Kidney epithelial cell (primary cell): ENCODE measurements at regions not wholly inside any gene's neighbourhood (a gene's known extent, or its start where the extent isn't known, plus 50 kb on each side); places are given as distances from the start of the nearest gene placed in this dataset.
"Not testable (repeated sequence)": the region's sequence is repeated elsewhere in the genome, so short reads cannot be mapped to it uniquely, and the experiment has no call there.

Source experiments
- DNase-seq: peaks from one replicate; pipeline ENCODE4 v3.0.0-alpha.2; 2010; ENCODE audit warnings: low read depth
- H3K27me3 ChIP-seq: 2 replicates; pipeline ENCODE4 v1.6.0; 2011; ENCODE audit warnings: low read length; ENCODE audit not compliant: control insufficient read depth, insufficient read depth
- H3K36me3 ChIP-seq: 2 replicates; pipeline ENCODE4 v1.5.1; 2011; ENCODE audit warnings: low read length; ENCODE audit not compliant: control insufficient read depth, insufficient read depth
- H3K4me3 ChIP-seq: 2 replicates; pipeline ENCODE4 v1.5.1; 2011; ENCODE audit warnings: low read depth, mild to moderate bottlenecking, control low read depth, low read length
- CTCF ChIP-seq: IDR thresholded peaks from 2 replicates; pipeline ENCODE4 v1.5.1; 2011; ENCODE audit warnings: mild to moderate bottlenecking, moderate library complexity, low read length, control low read depth, inconsistent platforms; ENCODE audit not compliant: insufficient read depth, poor library complexity, severe bottlenecking

DNA sequence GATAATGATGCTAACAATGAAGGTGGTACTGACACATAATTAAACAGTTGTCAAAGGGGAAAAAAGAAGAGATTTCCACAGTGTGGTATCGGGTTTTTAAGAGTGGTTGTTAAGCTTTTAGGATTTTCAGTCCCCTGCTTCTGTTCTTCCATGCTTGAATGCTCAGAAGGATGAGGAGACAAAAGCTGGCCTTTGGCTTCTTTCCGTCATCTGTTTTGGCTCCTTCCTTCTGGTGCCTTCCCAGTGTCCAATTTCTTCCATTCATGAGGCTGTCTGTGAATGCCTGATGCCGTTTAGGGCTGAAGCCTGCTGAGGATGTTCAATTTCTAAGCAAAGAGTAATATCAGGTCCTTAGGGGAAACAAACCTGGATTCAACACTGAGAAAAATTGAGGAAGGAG is 179.6 kb upstream of the GLRA1 start:
- no peak for DNase-seq
- Histone ChIP-seq H3K36me3 (no peaks in the 10 kb centered on the region), H3K4me3 (no peak overlapping the region), H3K27me3 (no peaks in the 10 kb centered on the region)
- no peak for TF ChIP-seq CTCF

DNA sequence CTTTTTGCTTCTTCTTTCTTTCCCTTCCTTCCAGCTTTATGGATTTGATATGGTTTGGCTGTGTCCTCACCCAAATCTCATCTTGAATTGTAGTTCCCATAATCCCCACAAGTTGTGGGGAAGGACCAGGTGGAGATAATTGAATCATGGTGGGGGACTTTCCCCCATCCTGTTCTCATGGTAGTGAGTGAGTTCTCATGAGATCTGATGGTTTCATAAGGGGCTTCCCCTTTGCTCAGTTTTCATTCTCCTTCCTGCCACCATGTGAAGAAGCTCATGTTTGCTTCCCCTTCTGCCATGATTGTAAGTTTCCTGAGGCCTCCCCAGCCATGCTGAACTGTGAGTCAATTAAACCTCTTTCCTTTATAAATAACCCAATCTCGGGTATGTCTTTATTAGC is 178.3 kb upstream of the GLRA1 start:
- H3K4me3 ChIP-seq, DNase-seq, H3K36me3 ChIP-seq, H3K27me3 ChIP-seq: not testable (repeated sequence)

DNA sequence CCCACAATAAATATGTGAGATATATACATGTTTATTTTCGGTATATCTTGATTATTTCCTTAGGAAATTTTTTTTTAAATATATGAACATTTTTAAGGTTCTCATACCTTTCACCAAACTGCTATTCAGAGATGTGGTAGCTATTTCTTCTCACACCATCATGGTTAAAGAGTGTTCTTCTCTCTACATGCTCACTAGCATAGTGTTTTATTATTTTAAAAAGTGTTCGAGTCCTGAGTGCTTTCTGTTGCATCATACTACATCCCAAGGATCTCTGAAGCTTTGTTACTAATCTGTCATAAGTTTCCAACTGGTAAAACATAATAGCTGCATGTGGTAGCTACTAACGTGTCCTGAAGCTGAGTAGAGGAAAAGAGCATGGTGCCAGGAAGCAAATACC is 177.4 kb upstream of the GLRA1 start:
- TF ChIP-seq CTCF, result no peak
- H3K36me3 ChIP-seq, result no peaks in the 10 kb centered on the region
- H3K4me3 ChIP-seq, result no peak overlapping the region
- H3K27me3 ChIP-seq, result no peaks in the 10 kb centered on the region
- no peak for DNase-seq

DNA sequence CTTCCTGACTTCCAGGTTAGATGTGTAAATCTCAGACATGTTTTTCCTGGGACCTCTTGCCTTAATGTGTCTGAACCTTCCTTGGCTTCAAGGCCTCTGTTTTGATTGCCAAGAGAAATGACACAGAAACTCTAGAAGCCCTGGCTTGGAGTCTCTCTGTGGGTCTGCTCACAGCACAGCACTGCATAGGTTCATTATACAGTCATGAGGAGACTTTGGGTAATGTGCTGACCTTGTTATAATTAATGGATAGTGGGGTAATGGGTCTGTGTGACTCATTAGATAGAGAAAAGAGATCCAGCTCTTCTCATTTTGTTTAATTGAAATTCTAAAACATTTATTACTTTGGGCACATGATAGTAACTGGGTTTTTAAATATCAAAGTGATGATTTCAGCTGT is 175.8 kb upstream of the GLRA1 start:
- Histone ChIP-seq H3K36me3 (no peaks in the 10 kb centered on the region), H3K4me3 (no peak overlapping the region), H3K27me3 (no peaks in the 10 kb centered on the region)
- TF ChIP-seq CTCF, result no peak
- DNase-seq, result no peak

DNA sequence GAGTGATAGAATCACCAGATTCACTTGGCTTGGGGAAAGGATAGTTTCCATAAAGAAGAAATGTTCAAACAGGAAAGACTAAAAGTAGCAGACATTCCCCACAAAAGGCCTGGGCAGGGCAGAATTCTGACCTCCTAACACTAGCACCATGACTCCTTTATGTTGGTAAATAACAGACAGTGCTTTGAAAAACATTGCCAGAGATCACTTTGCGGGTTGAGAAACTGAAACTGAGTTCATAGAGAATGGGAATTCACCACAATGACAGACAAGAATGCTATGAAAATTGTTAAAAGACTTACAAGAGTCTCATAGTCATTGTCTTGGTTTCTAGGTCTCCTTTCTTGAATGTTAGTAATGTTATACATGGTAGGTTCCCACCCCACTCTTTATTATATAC is 172.5 kb upstream of the GLRA1 start:
- no peak for TF ChIP-seq CTCF
- no peak for DNase-seq
- no peaks in the 10 kb centered on the region for H3K36me3 ChIP-seq
- H3K27me3 ChIP-seq, result no peaks in the 10 kb centered on the region
- no peak overlapping the region for H3K4me3 ChIP-seq

DNA sequence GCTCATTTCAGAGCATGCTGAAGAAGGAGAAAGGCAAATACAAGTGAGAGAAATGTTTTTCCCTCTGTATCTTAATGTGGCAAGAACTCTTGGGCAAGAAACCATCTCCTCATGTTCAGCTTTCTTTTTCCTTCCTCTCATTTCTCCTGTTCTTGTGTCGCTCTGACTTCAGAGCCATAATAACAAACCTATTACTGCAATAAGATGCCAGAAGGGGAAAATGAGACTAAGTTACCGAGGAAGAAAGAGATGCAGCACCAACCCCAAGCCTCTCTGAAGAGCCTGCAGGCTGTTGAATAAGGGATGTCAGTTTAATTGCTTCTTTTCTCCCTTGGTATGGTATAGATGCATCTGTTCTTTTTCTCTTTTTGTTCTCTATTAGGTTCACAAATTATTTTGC is 170.1 kb upstream of the GLRA1 start:
- H3K4me3 ChIP-seq, result no peak overlapping the region
- no peaks in the 10 kb centered on the region for H3K27me3 ChIP-seq
- no peak for DNase-seq
- TF ChIP-seq CTCF, result no peak
- H3K36me3 ChIP-seq, result no peaks in the 10 kb centered on the region

DNA sequence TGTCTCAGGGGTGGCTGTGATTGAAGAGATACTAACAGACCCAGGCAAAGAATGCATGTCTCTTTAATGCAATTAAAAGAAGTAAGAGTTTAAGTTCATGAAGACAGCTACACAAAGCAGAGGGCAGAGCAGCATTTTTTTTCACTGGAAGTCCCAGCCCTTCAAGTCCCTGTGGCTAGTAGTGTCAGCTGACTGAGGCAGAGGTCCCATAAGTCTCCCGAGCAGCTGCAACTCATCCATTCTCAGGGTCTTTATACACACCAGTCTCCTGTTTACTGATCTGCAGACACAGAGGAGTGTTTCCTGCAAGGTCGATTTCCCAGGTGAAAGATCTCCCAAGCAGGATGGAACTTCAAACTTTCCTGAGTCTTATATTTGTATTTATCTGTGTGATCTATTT is 169.4 kb upstream of the GLRA1 start:
- Histone ChIP-seq H3K4me3 (no peak overlapping the region), H3K27me3 (no peaks in the 10 kb centered on the region), H3K36me3 (no peaks in the 10 kb centered on the region)
- no peak for TF ChIP-seq CTCF
- no peak for DNase-seq
